Retinal pigment epithelial cell (primary cell): ENCODE measurements at regions not wholly inside any gene's neighbourhood (a gene's known extent, or its start where the extent isn't known, plus 50 kb on each side); places are given as distances from the start of the nearest gene placed in this dataset.

Experiments
- DNase-seq: peaks from one replicate; pipeline ENCODE4 v3.0.0-alpha.2; 2010; ENCODE audit warnings: low read depth
- H3K4me3 ChIP-seq: 2 replicates; pipeline ENCODE4 v1.5.1; 2011; ENCODE audit warnings: mild to moderate bottlenecking, low read length, control low read depth, moderate library complexity
- CTCF ChIP-seq: conservative IDR thresholded peaks from 2 replicates; pipeline ENCODE4 v1.5.1; 2011; ENCODE audit warnings: low read depth, low read length, control low read depth, inconsistent platforms

GRCh38 chr9:100674419-100675122, 96.7 kb downstream of the CAVIN4 start:
- no peak overlapping the region for H3K4me3 ChIP-seq
- TF ChIP-seq CTCF: no peak
- no peak for DNase-seq

GRCh38 chr9:100679834-100680233, 102.0 kb downstream of the CAVIN4 start:
- no peak for TF ChIP-seq CTCF
- no peak overlapping the region for H3K4me3 ChIP-seq

GRCh38 chr9:100686420-100686819, 108.5 kb downstream of the CAVIN4 start:
- TF ChIP-seq CTCF: no peak
- no peak for DNase-seq
- H3K4me3 ChIP-seq: no peak overlapping the region

More at GRCh38 chr9:100679834-100680233, 102.0 kb downstream of the CAVIN4 start:
- no peak for DNase-seq

GRCh38 chr9:100689635-100690034, 111.8 kb downstream of the CAVIN4 start:
- no peak for DNase-seq
- no peak overlapping the region for H3K4me3 ChIP-seq
- TF ChIP-seq CTCF: no peak

GRCh38 chr9:100690438-100690837, 112.6 kb downstream of the CAVIN4 start:
- no peak overlapping the region for H3K4me3 ChIP-seq
- TF ChIP-seq CTCF: no peak
- no peak for DNase-seq

GRCh38 chr9:100697339-100697738, 119.5 kb downstream of the CAVIN4 start:
- H3K4me3 ChIP-seq: no peak overlapping the region

More at GRCh38 chr9:100697339-100697738, 119.5 kb downstream of the CAVIN4 start:
- no peak for TF ChIP-seq CTCF
- no peak for DNase-seq
